Left colon (tissue), 2 donors: ENCODE measurements at regions not wholly inside any gene's neighbourhood (a gene's known extent, or its start where the extent isn't known, plus 50 kb on each side); places are given as distances from the start of the nearest gene placed in this dataset.

Experiments
- ATAC-seq: fragments of 200-7000 bp; cut with Tn5 transposase; one replicate; pipeline ENCODE4 v1.9.1; 2020; ENCODE audit warnings: mild to moderate bottlenecking, moderate library complexity
- DNase-seq, 2 donors: peaks; one replicate each; pipeline ENCODE4 v3.0.0-alpha.2; 2020
- intact Hi-C, 2 donors: fragments of 100-400 bp; cut with DNase I in 1 of 2; cut with micrococcal nuclease in 1 of 2; formaldehyde crosslinking; loops; one replicate each; pipeline versions ENCODE4 v1.11.2 to v1.14.0; 2022; cut with DNase I, micrococcal nuclease
- donor health status: DM: no; HTN: no; CAD: no.
- donor health status: DM: yes; HTN: yes; CAD: no.

GRCh38 chr2:81282151-81282769 lies 977.7 kb upstream of the LRRTM1 start:
- ATAC-seq, result no peak
- intact Hi-C loops, result no loop called here
- DNase-seq, result no peak

GRCh38 chr2:81276595-81276994 lies 972.0 kb upstream of the LRRTM1 start:
- intact Hi-C loops, result no loop called here
- DNase-seq, result no peak
- no peak for ATAC-seq

GRCh38 chr2:81266106-81266505 lies 961.6 kb upstream of the LRRTM1 start:
- intact Hi-C loops, result no loop called here
- no peak for ATAC-seq
- no peak for DNase-seq

GRCh38 chr2:81263989-81264388 lies 959.4 kb upstream of the LRRTM1 start:
- ATAC-seq, result no peak
- no peak for DNase-seq
- intact Hi-C loops, result no loop called here

GRCh38 chr2:81260320-81260719 lies 955.8 kb upstream of the LRRTM1 start:
- DNase-seq (no peak), ATAC-seq (no peak)
- intact Hi-C loops, result no loop called here

GRCh38 chr2:81250270-81250669 lies 945.7 kb upstream of the LRRTM1 start:
- no peak for DNase-seq
- intact Hi-C loops, result no loop called here

GRCh38 chr2:81249152-81249551 lies 944.6 kb upstream of the LRRTM1 start:
- DNase-seq (no peak), ATAC-seq (no peak)
- intact Hi-C loops, result no loop called here

More at GRCh38 chr2:81250270-81250669, 945.7 kb upstream of the LRRTM1 start:
- no peak for ATAC-seq

GRCh38 chr2:81247648-81248047 lies 943.1 kb upstream of the LRRTM1 start:
- ATAC-seq (no peak), DNase-seq (no peak)
- intact Hi-C loops, result no loop called here

- intact Hi-C loops, result no loop called here
- no peak for DNase-seq
- no peak for ATAC-seq
These were observed 937.9 kb upstream of the LRRTM1 start for GRCh38 chr2:81242501-81242900.

- intact Hi-C loops, result no loop called here
These were observed 933.9 kb upstream of the LRRTM1 start for GRCh38 chr2:81238462-81238861.

GRCh38 chr2:81235601-81236000 lies 931.0 kb upstream of the LRRTM1 start:
- DNase-seq (no peak), ATAC-seq (no peak)
- intact Hi-C loops, result no loop called here

More at GRCh38 chr2:81238462-81238861, 933.9 kb upstream of the LRRTM1 start:
- no peak for DNase-seq
- ATAC-seq, result no peak

- no peak for DNase-seq
- intact Hi-C loops, result no loop called here
These were observed 930.2 kb upstream of the LRRTM1 start for GRCh38 chr2:81234711-81235110.

GRCh38 chr2:81225756-81226155 lies 921.2 kb upstream of the LRRTM1 start:
- ATAC-seq (no peak), DNase-seq (no peak)
- intact Hi-C loops, result no loop called here

More at GRCh38 chr2:81234711-81235110, 930.2 kb upstream of the LRRTM1 start:
- no peak for ATAC-seq

- DNase-seq, result no peak
- ATAC-seq, result no peak
- intact Hi-C loops, result no loop called here
These were observed 909.0 kb upstream of the LRRTM1 start for GRCh38 chr2:81213598-81213997.

GRCh38 chr2:81206216-81206615 lies 901.7 kb upstream of the LRRTM1 start:
- ATAC-seq (no peak), DNase-seq (no peak)
- intact Hi-C loops, result no loop called here

GRCh38 chr2:81196933-81197628 lies 892.5 kb upstream of the LRRTM1 start:
- DNase-seq (no peak), ATAC-seq (no peak)
- intact Hi-C loops, result no loop called here

- no peak for DNase-seq
- ATAC-seq, result no peak
- intact Hi-C loops, result no loop called here
These were observed 891.9 kb upstream of the LRRTM1 start for GRCh38 chr2:81196383-81196851.

GRCh38 chr2:81195774-81196382 lies 891.3 kb upstream of the LRRTM1 start:
- ATAC-seq (no peak), DNase-seq (no peak)
- intact Hi-C loops, result no loop called here

GRCh38 chr2:81195017-81195773 lies 890.6 kb upstream of the LRRTM1 start:
- ATAC-seq, result no peak
- intact Hi-C loops, result no loop called here
- no peak for DNase-seq

- intact Hi-C loops, result no loop called here
- no peak for ATAC-seq
These were observed 890.0 kb upstream of the LRRTM1 start for GRCh38 chr2:81194581-81194980.

More at GRCh38 chr2:81194581-81194980, 890.0 kb upstream of the LRRTM1 start:
- no peak for DNase-seq
